T-helper 1 cell (primary cell): ENCODE measurements at regions not wholly inside any gene's neighbourhood (a gene's known extent, or its start where the extent isn't known, plus 50 kb on each side); places are given as distances from the start of the nearest gene placed in this dataset.
A peak's percentile ranks its signal among the peaks of the same experiment; 100 is the strongest.

ENCODE experiments used
- DNase-seq, 5 donors: peaks; one replicate each; pipeline ENCODE4 v3.0.0-alpha.2; 2012 to 2020

DNA sequence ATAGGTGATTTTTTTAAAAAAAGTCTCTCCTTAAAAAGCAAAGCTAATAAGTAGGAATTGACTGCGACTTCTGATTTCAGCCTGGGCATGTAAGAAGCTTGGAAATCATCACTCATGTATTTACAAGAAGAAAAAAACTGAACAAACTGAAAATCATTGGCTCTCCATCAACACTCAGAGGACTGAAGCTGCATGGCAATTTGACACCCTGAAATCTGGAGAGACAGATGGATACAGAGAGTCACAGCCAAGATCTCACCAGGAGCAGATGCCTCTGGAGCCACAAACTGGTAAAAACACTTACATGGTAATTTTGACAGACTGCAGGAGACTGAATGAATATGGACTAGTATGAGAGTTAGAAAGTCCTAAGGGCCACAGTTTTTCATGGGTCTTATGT is 191.2 kb upstream of the TCF21 start:
- DNase-seq = no peak

DNA sequence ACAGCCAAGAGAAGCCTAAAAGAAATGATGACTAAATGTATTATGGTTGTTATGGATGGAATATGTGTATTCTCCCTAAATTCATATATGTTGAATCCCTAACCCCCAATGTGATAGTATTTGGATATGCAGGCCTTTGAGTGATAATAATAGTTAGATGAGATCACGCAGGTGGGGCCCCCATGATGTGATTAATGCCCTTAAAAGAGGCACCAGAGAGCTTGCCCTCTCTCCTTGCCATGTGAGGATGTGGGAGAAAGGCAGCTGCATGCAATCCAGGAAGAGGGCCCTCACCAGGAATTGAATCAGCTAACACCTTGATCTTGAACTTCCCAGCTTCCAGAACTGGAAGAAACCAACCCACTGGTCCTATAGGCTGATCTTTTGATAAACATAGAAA is 190.6 kb upstream of the TCF21 start:
- DNase-seq = no peak

DNA sequence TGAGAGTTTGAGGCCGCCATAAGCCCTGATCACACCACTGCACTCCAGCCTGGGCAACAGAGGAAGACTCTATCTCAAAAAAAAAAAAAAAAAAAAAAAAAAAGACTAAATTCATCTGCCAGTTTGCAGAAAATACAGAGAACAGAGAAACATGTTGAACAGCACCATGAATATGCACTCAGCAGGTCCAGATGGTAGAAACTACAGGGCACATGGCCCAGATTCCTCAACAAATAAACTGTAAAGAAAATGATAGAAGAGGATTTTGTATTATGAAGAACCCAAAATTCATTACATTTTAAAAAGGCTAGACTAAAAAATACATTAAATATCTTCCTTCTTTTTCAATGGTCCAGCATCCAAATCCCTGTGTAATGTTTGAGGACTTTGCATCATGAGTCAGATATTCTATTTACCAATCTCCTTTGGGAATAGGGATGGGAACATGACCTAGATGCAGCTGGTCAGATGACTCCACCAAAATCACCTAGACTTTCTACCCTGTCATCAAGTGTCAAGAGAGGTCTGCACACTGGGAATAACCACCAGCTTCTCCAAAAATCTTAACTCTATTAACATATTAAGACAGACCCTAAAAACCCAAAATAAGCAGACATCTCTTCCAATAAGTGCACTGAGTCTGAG is 189.1 kb upstream of the TCF21 start:
- DNase-seq = no peak

DNA sequence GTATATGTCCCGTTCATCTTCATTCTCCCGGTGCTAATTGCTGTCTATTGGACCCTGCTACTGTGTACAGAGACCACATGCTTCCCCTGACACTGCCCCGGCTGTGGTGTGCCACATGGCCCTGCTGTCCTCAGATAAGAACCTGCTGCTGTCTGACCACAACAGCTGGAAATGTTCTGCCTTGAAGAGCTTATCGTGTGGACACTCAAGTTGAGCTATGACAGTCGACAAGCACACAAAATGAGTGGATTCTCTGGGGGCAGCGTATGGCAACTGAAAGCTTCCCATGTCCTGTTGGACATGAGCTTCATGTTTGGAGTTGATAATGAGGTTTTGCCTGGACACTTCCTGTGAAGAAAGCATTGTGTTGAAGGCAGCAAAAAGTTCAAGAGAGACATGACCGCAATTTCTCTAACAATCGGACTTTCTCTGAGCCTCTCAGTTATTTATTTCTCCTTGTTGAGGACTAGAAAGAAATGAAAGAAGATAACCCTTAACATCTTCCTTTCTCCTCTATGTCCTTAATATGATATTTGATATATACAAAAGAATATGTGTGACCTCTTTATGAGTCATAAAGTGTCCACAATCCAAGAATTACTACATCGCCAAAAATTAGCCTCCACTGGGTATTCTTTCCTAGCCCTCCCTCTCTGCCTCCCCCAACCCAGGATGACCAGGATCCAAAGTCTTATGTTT is 187.1 kb upstream of the TCF21 start:
- DNase-seq = no peak

DNA sequence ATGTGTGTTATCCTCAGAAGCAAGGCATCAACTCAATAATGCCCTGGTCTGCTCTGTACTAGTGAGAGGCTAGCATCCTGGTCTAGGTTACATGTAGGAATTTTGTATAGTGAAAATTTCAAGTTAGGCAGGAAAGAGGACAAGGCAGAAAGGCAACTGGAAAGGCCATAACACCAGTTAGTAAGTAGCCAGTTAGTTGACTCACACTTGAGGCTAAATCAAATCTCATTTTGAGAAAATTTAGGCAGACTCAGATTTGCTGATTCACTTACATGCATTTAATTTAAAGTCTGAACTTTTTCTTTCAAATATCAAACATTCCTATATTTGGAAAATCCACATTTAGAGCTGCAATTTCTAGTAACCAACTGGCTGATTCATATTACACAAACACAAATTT is 184.5 kb upstream of the TCF21 start:
- no peak for DNase-seq

DNA sequence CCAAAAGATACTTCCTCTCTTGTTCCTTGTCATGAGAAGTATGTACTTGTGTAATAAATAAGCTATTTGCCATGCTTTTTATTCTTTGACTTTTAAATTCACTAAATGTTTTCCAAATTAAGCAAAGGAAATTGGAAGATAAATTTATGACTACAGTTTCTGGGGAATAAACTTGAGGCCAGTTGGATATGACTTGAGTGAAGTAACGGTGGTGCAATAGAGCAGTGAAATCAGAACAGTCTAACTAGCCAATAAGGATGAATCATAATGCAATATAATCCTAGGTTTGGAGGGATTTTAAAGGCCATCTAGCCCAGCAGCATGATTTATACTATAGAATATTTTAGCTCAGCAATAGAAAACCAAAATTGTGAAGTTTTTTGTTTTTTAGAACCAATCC is 183.8 kb upstream of the TCF21 start:
- DNase-seq = no peak

DNA sequence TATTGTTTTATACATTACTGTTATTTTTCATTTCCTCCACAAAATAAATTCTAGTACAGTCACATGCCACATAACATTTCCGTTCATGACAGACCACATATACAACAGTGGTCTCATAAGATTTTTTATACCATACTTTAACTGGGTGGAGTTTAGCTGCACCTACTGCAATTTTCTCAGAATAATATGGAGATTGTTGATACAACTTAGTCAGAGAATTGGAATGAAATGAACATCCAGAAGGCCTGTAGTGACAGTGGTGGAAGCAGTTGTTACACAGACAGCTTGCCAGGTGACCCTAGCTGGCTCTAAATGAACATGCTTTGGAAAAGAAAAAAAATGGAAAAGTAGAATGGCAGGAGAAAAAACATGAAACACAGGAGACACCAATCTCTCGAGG is 183.2 kb upstream of the TCF21 start:
- DNase-seq = no peak

DNA sequence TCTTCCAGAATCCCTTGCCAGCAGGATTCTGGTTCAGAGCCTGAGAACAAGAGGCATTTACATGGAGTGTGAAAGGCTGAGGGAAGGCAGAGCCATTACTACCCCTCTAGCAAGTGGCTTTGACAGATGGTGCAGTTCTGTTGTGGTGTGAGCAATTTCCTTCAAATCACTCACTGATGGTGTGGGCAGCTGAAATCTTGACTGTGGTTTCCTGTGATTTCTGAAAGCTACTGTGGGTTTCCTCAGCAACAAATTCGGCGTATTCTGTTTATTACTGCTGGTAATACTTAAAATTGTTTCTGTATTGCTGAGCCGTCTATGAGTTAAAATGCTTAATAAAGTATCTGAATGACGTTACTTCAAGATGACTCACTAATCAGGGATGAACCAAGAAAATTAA is 181.5 kb upstream of the TCF21 start:
- peak in 1 of 5 donors; percentile 75 for DNase-seq

DNA sequence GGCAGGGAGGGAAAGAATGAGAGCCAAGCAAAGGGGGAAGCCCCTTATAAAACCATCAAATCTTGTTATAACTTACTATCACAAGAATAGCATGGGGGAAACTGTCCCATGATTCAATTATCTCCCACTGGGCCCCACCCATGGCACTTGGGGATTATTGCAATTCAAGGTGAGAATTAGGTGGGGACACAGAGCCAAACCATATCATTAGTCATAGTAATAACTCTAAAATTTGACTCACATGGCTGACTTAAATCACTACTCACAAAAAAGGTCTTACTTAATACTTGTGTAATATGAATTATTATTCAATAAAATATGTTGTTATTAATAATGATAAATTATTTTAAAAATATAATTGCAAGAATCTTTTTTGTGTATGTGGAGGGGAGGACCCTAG is 178.1 kb upstream of the TCF21 start:
- DNase-seq = no peak

DNA sequence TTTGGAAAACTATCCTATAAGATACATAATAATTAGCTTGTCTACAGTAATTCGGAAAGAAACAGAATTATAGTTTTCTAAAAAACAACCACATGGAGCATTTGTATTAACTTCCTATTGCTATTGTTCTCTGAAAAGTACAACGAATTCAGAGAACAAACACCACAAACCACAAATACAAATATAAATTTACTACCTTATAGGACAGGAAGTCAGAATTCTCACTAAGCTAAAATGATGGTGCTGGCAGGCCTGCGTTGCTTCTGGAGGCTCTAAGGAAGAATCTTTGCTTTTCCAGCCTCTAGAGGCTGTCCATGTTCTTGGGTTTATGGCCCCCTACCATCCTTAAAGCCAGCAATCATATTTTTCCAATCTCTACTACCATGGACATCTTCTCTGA is 173.6 kb upstream of the TCF21 start:
- peak in 1 of 5 donors; percentile 22 for DNase-seq

DNA sequence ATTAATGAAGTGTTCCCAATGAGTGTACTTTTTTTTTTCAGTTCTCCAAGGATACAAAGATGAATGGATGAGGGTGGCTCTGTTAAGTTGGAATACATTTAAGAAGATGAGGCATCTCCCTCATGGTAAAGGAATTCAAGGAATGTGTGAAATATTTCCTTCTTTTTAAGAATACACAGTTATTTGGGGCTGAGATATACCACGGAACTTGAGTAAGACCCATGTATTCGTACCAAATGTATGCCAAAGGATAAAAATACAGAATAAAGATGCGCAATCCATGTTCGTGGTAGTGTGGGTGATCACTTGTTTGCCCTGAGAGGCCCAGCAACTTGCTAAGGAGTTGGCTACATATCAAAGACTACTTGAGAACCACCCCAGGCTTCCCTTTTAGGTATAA is 164.2 kb upstream of the TCF21 start:
- no peak for DNase-seq

DNA sequence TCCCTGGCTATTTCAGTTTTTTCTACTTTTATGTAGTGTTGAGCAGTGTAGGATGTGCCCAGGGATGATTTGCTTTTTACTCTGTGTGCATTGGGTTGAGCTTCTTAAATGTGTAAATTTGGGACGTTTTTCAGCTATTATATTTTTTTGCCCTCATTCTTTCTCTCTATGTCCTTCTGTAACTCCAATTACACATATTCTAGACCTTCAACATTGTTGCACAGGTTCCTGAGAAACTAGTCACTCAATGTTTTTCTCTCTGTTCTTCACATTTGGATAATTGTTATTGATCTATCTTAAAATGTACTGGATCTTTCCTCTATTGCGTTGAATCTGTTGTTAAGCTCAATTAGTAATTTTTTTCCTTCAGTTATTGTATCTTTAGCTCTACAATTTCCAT is 162.7 kb upstream of the TCF21 start:
- no peak for DNase-seq

DNA sequence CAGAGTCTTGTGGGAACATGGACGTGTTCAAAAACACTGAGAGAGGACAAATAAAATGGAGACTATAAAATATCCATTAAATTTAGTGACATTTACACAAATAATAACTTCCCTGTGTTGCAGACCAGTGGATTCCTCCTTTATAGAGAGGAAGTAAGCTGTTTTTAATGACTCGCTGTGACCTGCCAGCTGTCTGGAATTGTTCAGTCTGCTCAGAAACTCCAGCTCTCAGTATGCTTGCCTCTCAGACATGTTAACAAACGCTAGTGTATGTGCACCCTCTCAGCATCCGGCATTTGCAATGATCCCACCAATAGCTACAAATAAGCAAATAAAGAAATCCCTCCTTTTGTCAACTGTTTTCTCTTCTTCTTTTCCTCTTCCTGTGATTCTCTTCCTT is 158.0 kb upstream of the TCF21 start:
- no peak for DNase-seq

DNA sequence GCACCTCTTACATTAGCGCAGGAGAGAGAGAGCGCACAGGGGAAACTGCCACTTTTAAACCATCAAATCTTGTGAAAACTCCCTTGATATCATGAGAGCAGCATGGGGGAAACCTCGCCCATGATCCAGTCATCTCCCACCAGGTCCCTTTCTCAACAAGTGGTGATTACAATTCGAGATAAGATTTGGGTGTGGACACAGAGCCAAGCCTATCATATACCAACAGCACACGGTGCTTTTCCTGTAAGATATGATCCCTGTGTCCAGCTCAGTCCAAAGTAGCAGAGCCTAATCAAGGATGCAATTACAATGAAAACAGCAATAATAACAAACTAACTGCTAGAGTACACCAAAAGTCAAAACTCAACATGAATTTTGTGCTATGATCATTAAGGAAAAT is 148.7 kb upstream of the TCF21 start:
- DNase-seq = no peak

DNA sequence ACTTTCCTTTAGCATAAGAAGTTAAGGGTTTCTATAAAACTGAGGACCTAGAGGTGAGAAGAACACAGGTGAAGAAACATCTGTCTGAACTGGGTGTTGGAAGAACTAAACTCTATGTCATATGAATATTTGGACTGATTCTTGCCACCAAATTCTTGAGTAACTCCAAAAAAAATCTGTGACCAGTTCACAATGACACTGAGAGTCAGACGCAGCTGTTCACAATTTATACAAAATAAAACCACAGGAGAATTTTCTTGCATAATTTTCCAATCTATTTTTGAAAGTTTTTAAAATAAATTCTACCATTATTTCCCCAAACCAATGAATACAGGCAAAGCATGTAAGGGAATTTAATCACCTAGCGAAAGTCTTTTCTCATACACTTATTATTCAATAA is 148.1 kb upstream of the TCF21 start:
- DNase-seq = no peak

DNA sequence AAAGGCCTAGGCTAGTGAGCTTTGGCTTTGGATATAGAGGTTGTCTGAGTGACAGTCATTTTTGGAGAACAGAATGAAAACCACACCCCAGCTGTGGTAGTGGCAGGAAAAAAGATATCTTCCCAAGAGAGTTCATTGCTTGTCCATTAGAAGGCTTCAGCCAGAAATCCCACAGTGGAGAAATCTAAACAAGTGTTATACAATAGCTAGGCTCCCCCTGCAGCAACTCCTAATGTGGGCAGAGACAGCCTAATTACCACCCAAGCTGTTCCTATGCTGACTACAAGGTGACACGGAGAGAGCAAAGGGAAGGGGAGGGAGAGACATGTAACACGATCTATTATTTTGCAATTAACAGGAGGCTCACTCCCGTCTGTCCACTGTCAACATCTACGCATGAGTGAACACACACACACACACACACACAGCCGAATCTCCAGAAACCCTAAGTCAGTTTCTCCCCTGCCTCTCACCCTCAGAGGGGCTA is 147.5 kb upstream of the TCF21 start:
- DNase-seq = no peak

DNA sequence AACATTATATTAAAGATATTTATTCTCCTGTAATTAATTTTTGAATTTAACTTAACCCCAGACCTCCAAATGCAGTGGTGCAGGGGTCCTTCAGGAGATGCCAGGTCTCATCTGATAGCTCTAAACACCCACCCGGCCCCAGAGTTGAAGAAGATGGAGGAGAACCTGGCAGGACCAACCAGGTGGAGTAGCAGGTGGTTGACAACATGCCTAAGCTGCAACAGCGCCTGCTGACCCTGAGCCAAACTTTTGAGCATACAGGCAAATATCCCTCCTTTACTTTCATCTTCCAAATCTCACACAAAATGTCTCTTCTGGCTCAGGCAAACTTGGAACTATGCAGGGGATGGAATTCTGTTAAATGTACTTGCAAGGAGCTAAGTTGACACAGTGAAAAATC is 145.3 kb upstream of the TCF21 start:
- DNase-seq = no peak

DNA sequence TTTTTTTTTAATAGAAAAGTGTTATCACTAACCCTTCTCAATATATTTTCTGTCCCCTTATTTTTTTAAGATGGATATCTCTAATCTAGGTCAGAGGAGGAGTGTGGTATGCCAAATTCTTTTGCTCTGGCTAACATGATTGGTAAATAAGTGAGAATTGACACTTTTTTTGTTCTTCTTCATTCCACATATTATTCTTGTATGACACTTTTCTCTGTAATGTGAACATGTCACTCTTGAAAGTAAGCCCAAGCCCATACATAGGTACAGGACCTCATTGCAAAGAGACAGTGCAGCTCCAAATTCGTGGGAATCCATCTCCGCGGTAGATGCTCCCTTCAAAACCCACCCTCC is 142.5 kb upstream of the TCF21 start:
- DNase-seq = no peak

DNA sequence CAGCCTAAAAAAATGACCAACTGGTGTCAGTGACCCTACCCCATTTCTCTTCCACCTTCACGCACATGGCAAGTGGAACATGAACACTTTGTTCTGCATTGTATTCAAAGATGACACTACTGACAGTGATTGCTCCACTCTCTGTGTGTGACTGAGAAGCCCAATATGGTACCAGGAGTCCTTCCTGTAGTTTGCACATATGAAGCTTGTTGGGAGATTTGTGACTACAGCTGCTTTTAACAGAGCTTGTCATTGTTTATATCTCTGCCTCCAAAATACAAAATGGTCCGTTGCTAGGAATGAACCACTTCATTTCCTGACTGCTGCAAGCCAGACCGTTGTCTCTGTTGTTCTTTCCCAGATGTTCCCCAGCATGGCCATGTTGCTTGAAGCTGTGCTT is 140.3 kb upstream of the TCF21 start:
- no peak for DNase-seq

DNA sequence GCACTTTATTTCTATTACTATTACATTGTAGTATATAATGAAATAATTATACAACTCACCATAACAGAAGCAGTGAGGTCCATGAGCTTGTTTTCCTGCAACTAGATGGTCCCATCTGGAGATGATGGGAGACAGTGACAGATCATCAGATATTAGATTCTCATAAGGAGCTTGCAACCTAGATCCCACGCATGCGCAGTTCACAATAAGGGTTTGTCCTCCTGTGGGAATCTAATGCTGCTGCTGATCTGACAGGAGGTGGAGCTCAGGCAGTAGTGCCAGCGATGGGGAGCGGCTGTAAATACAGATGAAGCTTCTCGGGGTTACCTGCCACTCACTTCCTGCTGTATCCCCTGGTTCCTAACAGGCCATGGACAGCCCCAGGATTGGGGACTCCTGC is 139.5 kb upstream of the TCF21 start:
- DNase-seq = no peak

DNA sequence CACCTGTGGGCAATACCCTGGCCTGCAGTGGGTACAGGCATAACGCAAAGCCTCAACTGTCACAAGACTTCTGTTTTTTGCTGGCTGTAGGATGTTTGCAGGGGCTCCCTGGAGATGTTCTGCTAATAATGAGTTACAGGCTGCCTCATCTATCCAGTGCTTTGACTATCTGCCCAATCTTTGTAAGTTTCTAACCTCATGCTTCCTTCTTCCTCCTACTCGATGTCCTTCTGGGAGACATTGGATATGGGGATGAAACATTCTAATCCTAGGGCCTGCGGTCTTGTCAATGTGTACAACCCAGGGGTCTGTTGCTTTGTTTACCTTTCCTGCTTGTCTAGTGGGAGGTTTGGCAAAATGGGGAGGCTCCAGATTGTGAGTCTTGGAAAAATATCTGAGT is 136.8 kb upstream of the TCF21 start:
- no peak for DNase-seq

DNA sequence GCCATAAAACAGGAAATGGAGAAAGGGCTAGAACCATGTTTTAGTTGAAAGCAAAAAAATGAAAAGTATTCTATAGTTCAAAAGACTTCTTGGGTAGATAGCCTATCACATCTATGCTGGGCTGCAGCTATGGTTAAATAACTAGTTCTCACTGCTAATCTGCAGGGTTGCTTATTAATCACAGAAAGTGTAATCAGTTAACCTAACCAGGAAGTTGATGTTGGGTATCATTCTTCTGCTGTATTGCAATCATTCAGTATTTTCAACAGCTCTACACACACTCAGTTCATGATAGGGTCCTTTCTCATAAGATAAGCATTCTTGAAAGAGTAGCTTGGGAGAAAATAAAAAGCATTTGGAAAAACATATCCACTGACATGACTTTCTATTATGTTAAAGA is 135.2 kb upstream of the TCF21 start:
- DNase-seq = no peak

DNA sequence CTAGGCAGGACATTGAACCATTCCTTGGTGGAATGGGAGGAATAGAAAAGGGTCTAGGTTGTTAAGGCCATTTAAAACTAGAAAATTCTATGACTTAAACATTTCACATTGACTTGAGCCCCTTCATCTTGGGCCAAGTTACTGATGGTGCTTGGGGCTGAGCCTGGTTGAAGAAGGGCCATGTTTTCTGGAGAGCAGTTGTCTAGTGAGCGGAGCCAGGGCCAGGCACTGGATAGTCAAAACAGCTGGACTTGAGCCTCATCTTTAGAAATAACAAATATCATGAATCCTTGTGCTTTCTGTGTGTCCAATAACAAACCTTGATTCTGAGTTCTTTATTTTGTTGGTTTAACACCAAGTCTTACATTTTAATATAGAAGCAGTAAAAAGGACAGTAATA is 134.6 kb upstream of the TCF21 start:
- DNase-seq = no peak

DNA sequence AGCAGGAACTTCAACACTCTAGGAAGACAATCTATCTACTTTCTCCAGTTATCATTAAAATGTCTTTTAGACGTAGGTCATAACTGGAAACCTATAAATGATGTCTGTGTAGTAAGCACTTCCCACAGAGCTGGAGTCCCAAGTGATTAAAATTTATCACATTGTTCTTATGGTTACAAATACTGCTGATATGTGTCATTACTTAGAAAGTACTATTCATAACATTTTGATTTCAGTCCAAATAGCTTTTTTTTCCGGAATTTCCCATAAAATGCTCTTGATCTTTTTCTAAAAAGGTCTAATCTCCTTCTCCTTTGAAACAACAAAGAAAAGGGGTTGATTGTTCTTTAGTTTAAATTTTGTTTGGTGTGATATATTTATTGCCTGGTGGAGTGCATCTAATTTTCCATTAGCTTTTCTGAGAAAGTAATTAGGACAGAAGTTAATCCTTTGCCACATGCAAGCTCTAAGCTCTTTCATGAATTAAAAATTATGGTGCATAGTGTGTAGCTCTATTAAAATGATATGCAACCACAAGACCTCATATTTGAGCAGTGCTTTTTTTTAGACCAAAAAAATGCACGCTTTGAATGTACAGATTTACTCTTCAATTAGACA is 132.7 kb upstream of the TCF21 start:
- DNase-seq = no peak

DNA sequence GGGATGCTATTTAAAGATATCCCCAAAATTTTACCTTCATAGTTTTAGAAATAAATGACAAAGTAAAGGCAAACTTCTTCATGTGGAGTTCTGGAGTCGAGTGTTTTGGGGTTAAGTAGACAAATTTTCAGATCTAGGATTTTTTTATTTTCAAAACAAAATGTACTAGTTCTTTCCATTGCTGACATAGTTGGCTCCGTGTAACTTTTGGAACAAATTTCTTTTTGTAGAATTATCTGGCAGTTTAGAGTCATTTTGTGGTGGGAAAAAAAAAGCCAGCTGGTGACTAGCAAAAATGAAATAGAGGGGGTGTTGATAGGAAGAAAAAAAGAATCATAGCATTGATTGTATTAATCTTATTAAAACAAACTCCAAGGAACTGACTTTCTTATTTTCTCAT is 131.6 kb upstream of the TCF21 start:
- no peak for DNase-seq
